ENCODE measurements at regions not wholly inside any gene's neighbourhood (a gene's known extent, or its start where the extent isn't known, plus 50 kb on each side); places are given as distances from the start of the nearest gene placed in this dataset.

- Histone ChIP-seq H3K4me1 (ENCODE audit: control insufficient read depth, extremely low read depth, insufficient read depth, low read length) (no peaks in the 10 kb centered on the region), H3K27ac (ENCODE audit: insufficient read depth, low read depth, low read length) (no peak overlapping the region), H2AFZ (ENCODE audit: low read depth, low read length) (no peak overlapping the region), H3K79me2 (ENCODE audit: control insufficient read depth, insufficient read depth, low read length) (no peaks in the 10 kb centered on the region), H3K27me3 (ENCODE audit: control insufficient read depth in 2 of 2, insufficient read depth in 2 of 2, low read length in 2 of 2) (no peaks in the 10 kb centered on the region), H3K4me2 (ENCODE audit: insufficient read depth, low read length) (no peak overlapping the region), H3K9ac (replicated peaks; ENCODE audit: extremely low read depth, insufficient read depth, low read length) (no peak overlapping the region), H3K9me1 (replicated peaks; ENCODE audit: control insufficient read depth, extremely low read depth, insufficient read depth, low read length) (no peaks in the 10 kb centered on the region), H3K36me3 (ENCODE audit: control insufficient read depth in 2 of 2, extremely low read depth in 1 of 2, insufficient read depth in 2 of 2, low read length in 2 of 2) (no peaks in the 10 kb centered on the region), H4K20me1 (replicated peaks; ENCODE audit: control insufficient read depth, extremely low read depth, insufficient read depth, low read length) (no peaks in the 10 kb centered on the region), H3K4me3 (replicated peaks in 1 of 3; ENCODE audit: insufficient read depth in 1 of 3, low read depth in 1 of 3, low read length in 3 of 3) (no peak overlapping the region), H3K9me3 (replicated peaks; ENCODE audit: control insufficient read depth, insufficient read depth, low read length) (no peaks in the 10 kb centered on the region)
- POLR2A ChIA-PET, result no interaction called here
- TF ChIP-seq EZH2 (IDR thresholded peaks at IDR 0.05; ENCODE audit: borderline replicate concordance, low read depth, low read length, severe bottlenecking) (no peak), GATA2 (IDR thresholded peaks at IDR 0.05; ENCODE audit: insufficient read depth, insufficient read length, low read depth, low read length) (no peak), POLR2A (IDR thresholded peaks at IDR 0.05; ENCODE audit: low read depth, low read length) (no peak), MAX (IDR thresholded peaks at IDR 0.05; ENCODE audit: insufficient read depth, insufficient read length) (no peak), POLR2AphosphoS5 (IDR thresholded peaks at IDR 0.05; ENCODE audit: insufficient read depth, low read depth, low read length) (no peak), FOS (IDR thresholded peaks at IDR 0.05; ENCODE audit: borderline replicate concordance, insufficient read depth, low read length) (no peak)
- no TSS peak for BruUV-seq (replicated peaks)
- DNase-seq (ENCODE audit: low read depth, low spot score) (no peak), FAIRE-seq (no peak)
- dilution Hi-C loops (cut with MboI; ENCODE audit: extremely low pct_ligation_motif_present, low sequenced_read_pairs) (no loop called here), intact Hi-C loops (cut with micrococcal nuclease) (no loop called here)
- CTCF ChIA-PET, result no interaction called here
These were observed 95.2 kb upstream of the RAB6C start for GRCh38 chr2:129884221-129884786.

- Histone ChIP-seq H3K36me3 (ENCODE audit: control insufficient read depth in 2 of 2, extremely low read depth in 1 of 2, insufficient read depth in 2 of 2, low read length in 2 of 2) (no peaks in the 10 kb centered on the region), H3K4me1 (ENCODE audit: control insufficient read depth, extremely low read depth, insufficient read depth, low read length) (no peaks in the 10 kb centered on the region), H3K4me2 (ENCODE audit: insufficient read depth, low read length) (no peak overlapping the region), H3K4me3 (replicated peaks in 1 of 3; ENCODE audit: insufficient read depth in 1 of 3, low read depth in 1 of 3, low read length in 3 of 3) (no peak overlapping the region), H3K79me2 (ENCODE audit: control insufficient read depth, insufficient read depth, low read length) (no peaks in the 10 kb centered on the region), H3K27ac (ENCODE audit: insufficient read depth, low read depth, low read length) (no peak overlapping the region), H2AFZ (ENCODE audit: low read depth, low read length) (no peak overlapping the region), H3K9ac (replicated peaks; ENCODE audit: extremely low read depth, insufficient read depth, low read length) (no peak overlapping the region), H4K20me1 (replicated peaks; ENCODE audit: control insufficient read depth, extremely low read depth, insufficient read depth, low read length) (no peaks in the 10 kb centered on the region), H3K27me3 (ENCODE audit: control insufficient read depth in 2 of 2, insufficient read depth in 2 of 2, low read length in 2 of 2) (no peaks in the 10 kb centered on the region), H3K9me3 (replicated peaks; ENCODE audit: control insufficient read depth, insufficient read depth, low read length) (no peaks in the 10 kb centered on the region), H3K9me1 (replicated peaks; ENCODE audit: control insufficient read depth, extremely low read depth, insufficient read depth, low read length) (no peaks in the 10 kb centered on the region)
- FAIRE-seq (no peak), DNase-seq (ENCODE audit: low read depth, low spot score) (no peak)
- CTCF ChIA-PET, result no interaction called here
- dilution Hi-C loops (cut with MboI; ENCODE audit: extremely low pct_ligation_motif_present, low sequenced_read_pairs) (no loop called here), intact Hi-C loops (cut with micrococcal nuclease) (no loop called here)
- TF ChIP-seq EZH2 (IDR thresholded peaks at IDR 0.05; ENCODE audit: borderline replicate concordance, low read depth, low read length, severe bottlenecking) (no peak), GATA2 (IDR thresholded peaks at IDR 0.05; ENCODE audit: insufficient read depth, insufficient read length, low read depth, low read length) (no peak), POLR2AphosphoS5 (IDR thresholded peaks at IDR 0.05; ENCODE audit: insufficient read depth, low read depth, low read length) (no peak), MAX (IDR thresholded peaks at IDR 0.05; ENCODE audit: insufficient read depth, insufficient read length) (no peak), FOS (IDR thresholded peaks at IDR 0.05; ENCODE audit: borderline replicate concordance, insufficient read depth, low read length) (no peak), MYC (IDR thresholded peaks at IDR 0.05; ENCODE audit: low read depth, low read length) (no peak), JUN (IDR thresholded peaks at IDR 0.05; ENCODE audit: borderline replicate concordance, insufficient read depth, insufficient read length, low read depth) (no peak), POLR2A (IDR thresholded peaks at IDR 0.05; ENCODE audit: low read depth, low read length) (no peak), CTCF (IDR thresholded peaks at IDR 0.05; ENCODE audit: extremely low read depth in 1 of 2, insufficient read depth in 1 of 2, low read depth in 1 of 2, low read length in 2 of 2) (no peak)
- no TSS peak for BruUV-seq (replicated peaks)
- POLR2A ChIA-PET, result no interaction called here
These were observed 93.7 kb upstream of the RAB6C start for GRCh38 chr2:129885735-129886134.
